PC-9 (cell line): ENCODE measurements at regions not wholly inside any gene's neighbourhood (a gene's known extent, or its start where the extent isn't known, plus 50 kb on each side); places are given as distances from the start of the nearest gene placed in this dataset.

ENCODE experiments used
- BruUV-seq: library from RNA; stranded (reverse); fragments of 400-500 nt; replicated peaks from 2 replicates; lab custom pipeline; 2021; lab: Mats Ljungman, UMichigan
- CTCF ChIA-PET: fragments of 300-600 bp; sonication (Branson Sonifier 250); formaldehyde crosslinking; loops from one replicate; lab custom pipeline; 2022; ENCODE audit warnings: antibody characterized with exemption; lab: Charles Lee
- POLR2A ChIA-PET: fragments of 300-600 bp; sonication (Branson Sonifier 250); formaldehyde crosslinking; loops from one replicate; lab custom pipeline; 2022; ENCODE audit warnings: antibody characterized with exemption; ENCODE audit not compliant: unreplicated experiment; lab: Charles Lee
- DNase-seq, 2 experiments: peaks; one replicate each; pipeline versions ENCODE4 v3.0.0 to v3.0.0-alpha.2; 2015 to 2022; ENCODE audit warnings: mixed read lengths in 1 of 2
- H2AFZ ChIP-seq: fragments of 200-600 bp; sonication (generic); 2 replicates; pipeline ENCODE4 v1.8.1; 2017; ENCODE audit warnings: antibody characterized with exemption
- H3F3A ChIP-seq: fragments of 200-600 bp; sonication (generic); 2 replicates; pipeline ENCODE4 v1.8.1; 2017; ENCODE audit warnings: antibody characterized with exemption, mild to moderate bottlenecking, low read depth; ENCODE audit not compliant: insufficient read depth
- H3K27ac ChIP-seq: fragments of 200-600 bp; sonication (generic); 2 replicates; pipeline ENCODE4 v1.6.1; 2016; ENCODE audit warnings: mixed run types
- H3K27me3 ChIP-seq: fragments of 200-600 bp; sonication (generic); 2 replicates; pipeline ENCODE4 v1.6.1; 2016; ENCODE audit warnings: low read depth, mixed run types; ENCODE audit not compliant: insufficient read depth
- H3K36me3 ChIP-seq: fragments of 200-600 bp; sonication (generic); 2 replicates; pipeline ENCODE4 v1.6.1; 2016; ENCODE audit warnings: low read depth, mixed run types
- H3K4me1 ChIP-seq: fragments of 200-600 bp; sonication (generic); replicated peaks from 2 replicates; pipeline ENCODE4 v1.6.1; 2016; ENCODE audit warnings: mixed run types; ENCODE audit not compliant: insufficient read depth
- H3K4me2 ChIP-seq: fragments of 200-600 bp; sonication (generic); 2 replicates; pipeline ENCODE4 v1.6.1; 2017; ENCODE audit warnings: mixed run types
- H3K4me3 ChIP-seq: fragments of 200-600 bp; sonication (generic); 2 replicates; pipeline ENCODE4 v1.6.1; 2016; ENCODE audit warnings: mixed run types
- H3K79me2 ChIP-seq: fragments of 200-600 bp; sonication (generic); 2 replicates; pipeline ENCODE4 v1.6.1; 2017; ENCODE audit warnings: low read depth, mixed run types
- H3K9me2 ChIP-seq: fragments of 200-600 bp; sonication (generic); 2 replicates; pipeline ENCODE4 v1.8.1; 2017; ENCODE audit warnings: mild to moderate bottlenecking; ENCODE audit not compliant: insufficient read depth
- H3K9me3 ChIP-seq: fragments of 200-600 bp; sonication (generic); 2 replicates; pipeline ENCODE4 v1.8.1; 2016; ENCODE audit warnings: low read depth; ENCODE audit not compliant: insufficient read depth
- H4K20me1 ChIP-seq: fragments of 200-600 bp; sonication (generic); 2 replicates; pipeline ENCODE4 v1.8.1; 2017; ENCODE audit not compliant: insufficient read depth
- EZH2 ChIP-seq: fragments of 200-600 bp; sonication (generic); IDR thresholded peaks from 2 replicates; pipeline ENCODE4 v1.8.0; 2017; ENCODE audit warnings: antibody characterized with exemption, low read depth
- intact Hi-C: fragments of 100-400 bp; cut with micrococcal nuclease; formaldehyde crosslinking; loops from one replicate; pipeline ENCODE4 v1.10.0; 2022; ENCODE audit not compliant: unreplicated experiment
- TF ChIP-seq, protein P1 (sequence below): fragments of 200-600 bp; sonication (generic); conservative IDR thresholded peaks from 2 replicates; pipeline ENCODE4 v1.6.1; 2017; ENCODE audit warnings: mixed run types, antibody characterized with exemption, mild to moderate bottlenecking, moderate library complexity

DNA sequence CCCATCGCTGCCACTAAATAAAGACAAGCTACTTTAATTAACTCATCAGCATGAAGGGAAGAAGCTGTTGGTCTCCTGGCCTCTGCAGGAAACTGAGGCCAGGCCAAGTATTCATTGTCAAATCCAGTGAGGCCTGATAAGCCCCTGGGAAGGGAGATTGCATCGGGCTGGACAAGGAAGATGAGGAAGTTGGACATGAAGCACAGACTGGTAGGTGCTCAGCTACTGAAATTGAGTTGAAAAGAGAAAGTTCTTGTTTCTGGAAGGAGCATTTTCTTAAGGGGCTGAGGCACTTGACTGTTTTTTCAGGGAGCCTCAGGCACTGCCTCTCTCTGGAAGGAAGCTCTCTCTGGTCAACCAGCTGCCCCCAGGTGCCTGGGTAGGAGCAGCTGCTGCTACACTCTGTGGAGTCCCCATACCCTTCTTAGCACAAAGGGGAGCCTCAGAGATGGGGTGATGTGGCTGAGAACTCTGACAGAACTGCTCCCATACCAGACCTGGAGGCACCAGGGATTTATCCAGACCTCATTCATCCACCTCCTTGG is 90.3 kb upstream of the IKZF1 start:
- no peak for TF ChIP-seq EZH2
- TF ChIP-seq, protein P1, sequence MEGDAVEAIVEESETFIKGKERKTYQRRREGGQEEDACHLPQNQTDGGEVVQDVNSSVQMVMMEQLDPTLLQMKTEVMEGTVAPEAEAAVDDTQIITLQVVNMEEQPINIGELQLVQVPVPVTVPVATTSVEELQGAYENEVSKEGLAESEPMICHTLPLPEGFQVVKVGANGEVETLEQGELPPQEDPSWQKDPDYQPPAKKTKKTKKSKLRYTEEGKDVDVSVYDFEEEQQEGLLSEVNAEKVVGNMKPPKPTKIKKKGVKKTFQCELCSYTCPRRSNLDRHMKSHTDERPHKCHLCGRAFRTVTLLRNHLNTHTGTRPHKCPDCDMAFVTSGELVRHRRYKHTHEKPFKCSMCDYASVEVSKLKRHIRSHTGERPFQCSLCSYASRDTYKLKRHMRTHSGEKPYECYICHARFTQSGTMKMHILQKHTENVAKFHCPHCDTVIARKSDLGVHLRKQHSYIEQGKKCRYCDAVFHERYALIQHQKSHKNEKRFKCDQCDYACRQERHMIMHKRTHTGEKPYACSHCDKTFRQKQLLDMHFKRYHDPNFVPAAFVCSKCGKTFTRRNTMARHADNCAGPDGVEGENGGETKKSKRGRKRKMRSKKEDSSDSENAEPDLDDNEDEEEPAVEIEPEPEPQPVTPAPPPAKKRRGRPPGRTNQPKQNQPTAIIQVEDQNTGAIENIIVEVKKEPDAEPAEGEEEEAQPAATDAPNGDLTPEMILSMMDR = no peak
- no peak overlapping the region for H3K27ac ChIP-seq
- H3K4me1 ChIP-seq = no peaks in the 10 kb centered on the region
- intact Hi-C loops = no loop called here
- no peaks in the 10 kb centered on the region for H3K36me3 ChIP-seq
- H3K79me2 ChIP-seq = no peaks in the 10 kb centered on the region
- no peaks in the 10 kb centered on the region for H3K9me2 ChIP-seq
- H3K4me2 ChIP-seq = no peak overlapping the region
- H3K4me3 ChIP-seq = no peak overlapping the region
- H3K9me3 ChIP-seq = no peaks in the 10 kb centered on the region
- no peak overlapping the region for H2AFZ ChIP-seq
- no peak for DNase-seq
- POLR2A ChIA-PET = no interaction called here
- peaks cover 89% of the 10 kb centered on the region for H3K27me3 ChIP-seq
- no TSS peak for BruUV-seq
- CTCF ChIA-PET = no interaction called here
- no peaks in the 10 kb centered on the region for H3F3A ChIP-seq
- no peaks in the 10 kb centered on the region for H4K20me1 ChIP-seq

DNA sequence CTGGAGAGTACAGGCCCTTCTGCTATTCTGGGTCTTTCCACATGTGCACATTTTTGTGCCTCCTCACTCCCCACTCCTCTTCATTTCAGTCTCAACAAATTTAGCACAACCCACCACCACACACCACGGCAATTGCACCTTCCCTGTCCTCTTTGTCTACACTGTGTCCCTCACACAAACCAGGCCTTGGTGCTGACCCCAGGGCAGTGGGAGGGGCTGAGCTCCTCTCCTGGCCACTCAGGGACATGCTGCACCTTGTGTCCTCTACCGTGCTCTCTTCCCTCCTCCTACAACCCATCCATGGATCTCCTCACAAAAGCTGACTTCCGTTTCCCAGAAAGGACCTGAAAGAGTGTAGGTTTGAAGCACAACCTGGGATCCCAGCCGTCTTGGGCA is 90.9 kb upstream of the IKZF1 start:
- POLR2A ChIA-PET = no interaction called here
- TF ChIP-seq EZH2 = no peak
- TF ChIP-seq, protein P1 = no peak
- Histone ChIP-seq H3K4me3 (no peak overlapping the region), H3K4me2 (no peak overlapping the region), H3K36me3 (no peaks in the 10 kb centered on the region), H4K20me1 (no peaks in the 10 kb centered on the region), H3K9me3 (no peaks in the 10 kb centered on the region), H3K79me2 (no peaks in the 10 kb centered on the region), H3K4me1 (no peaks in the 10 kb centered on the region), H2AFZ (no peak overlapping the region), H3K9me2 (no peaks in the 10 kb centered on the region), H3F3A (no peaks in the 10 kb centered on the region), H3K27ac (no peak overlapping the region), H3K27me3 (peaks cover 94% of the 10 kb centered on the region)
- DNase-seq = no peak
- CTCF ChIA-PET = no interaction called here
- intact Hi-C loops = no loop called here
- no TSS peak for BruUV-seq

DNA sequence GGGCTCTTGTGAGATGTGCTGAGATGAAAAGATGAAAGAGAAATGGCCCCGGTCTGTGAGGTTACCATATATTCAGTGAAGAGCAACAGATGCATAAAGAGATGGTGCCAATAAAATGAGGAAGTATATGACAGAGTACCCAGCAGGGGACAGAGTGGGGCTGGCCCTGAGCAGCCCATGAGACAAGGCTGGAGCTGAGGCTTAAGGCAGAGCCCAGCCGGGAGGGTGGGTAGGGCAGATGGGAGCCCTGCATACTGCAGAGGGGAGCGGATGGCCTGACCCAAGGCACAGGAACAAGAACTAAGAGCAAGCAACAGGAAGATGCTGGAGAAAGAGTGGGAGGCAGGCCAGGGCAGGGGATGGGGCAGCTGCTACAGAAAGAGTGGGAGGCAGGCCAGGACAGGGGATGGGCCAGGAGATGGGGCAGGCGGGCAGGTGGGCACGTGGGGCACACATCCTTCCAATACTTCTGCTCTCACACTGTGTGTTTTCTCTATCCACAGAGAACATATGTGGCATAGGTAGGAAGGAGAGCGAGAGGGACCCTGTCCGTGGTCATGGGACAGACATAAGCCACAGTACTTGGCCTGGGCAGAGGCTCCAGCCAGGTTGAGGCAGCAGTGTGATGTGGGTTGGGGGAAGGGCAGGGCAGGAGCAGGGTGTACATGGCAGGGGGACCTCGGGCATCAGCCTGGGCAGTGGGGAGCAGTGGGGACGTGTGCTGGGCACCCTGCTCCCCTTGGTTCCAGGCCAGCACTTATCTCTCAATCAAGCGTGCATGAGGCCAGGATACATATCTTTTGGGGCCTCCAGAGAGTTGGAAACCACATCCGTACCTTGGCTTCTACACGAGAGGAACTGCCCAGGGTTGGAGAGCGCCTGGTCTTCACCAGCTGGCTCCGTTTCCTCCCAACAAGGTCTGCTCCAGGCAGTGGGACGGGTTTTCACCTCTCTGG is 91.6 kb upstream of the IKZF1 start:
- Histone ChIP-seq H2AFZ (no peak overlapping the region), H3K4me1 (no peaks in the 10 kb centered on the region), H3F3A (no peaks in the 10 kb centered on the region), H3K79me2 (no peaks in the 10 kb centered on the region), H3K27me3 (peaks cover 95% of the 10 kb centered on the region), H3K9me2 (no peaks in the 10 kb centered on the region), H3K36me3 (no peaks in the 10 kb centered on the region), H3K4me3 (no peak overlapping the region), H4K20me1 (no peaks in the 10 kb centered on the region), H3K27ac (no peak overlapping the region), H3K4me2 (no peak overlapping the region), H3K9me3 (no peaks in the 10 kb centered on the region)
- DNase-seq = no peak
- ChIA-PET POLR2A (no interaction called here), CTCF (no interaction called here)
- intact Hi-C loops = no loop called here
- BruUV-seq = no TSS peak
- TF ChIP-seq, protein P1 = no peak
- TF ChIP-seq EZH2 = no peak
